Epithelial cell of proximal tubule (primary cell): ENCODE measurements at regions not wholly inside any gene's neighbourhood (a gene's known extent, or its start where the extent isn't known, plus 50 kb on each side); places are given as distances from the start of the nearest gene placed in this dataset.

ENCODE experiments used
- DNase-seq: peaks from one replicate; pipeline ENCODE4 v3.0.0-alpha.2; 2011; ENCODE audit warnings: low read depth
- H3K4me3 ChIP-seq: 2 replicates; pipeline ENCODE4 v1.5.1; 2011; ENCODE audit warnings: low read depth, mild to moderate bottlenecking, low read length
- CTCF ChIP-seq: conservative IDR thresholded peaks from 2 replicates; pipeline ENCODE4 v1.5.1; 2012; ENCODE audit warnings: low read depth, mild to moderate bottlenecking, low read length

GRCh38 chr15:29570121-29570947, 251.9 kb downstream of the TJP1 start:
- no peak for TF ChIP-seq CTCF
- H3K4me3 ChIP-seq = peak overlapping the region; percentile 54
- DNase-seq = no peak

- no peak for DNase-seq
- TF ChIP-seq CTCF = no peak
- peak overlapping the region; percentile 54 for H3K4me3 ChIP-seq
Observed at GRCh38 chr15:29569533-29570092, 252.7 kb downstream of the TJP1 start.

GRCh38 chr15:29568840-29569532, 253.3 kb downstream of the TJP1 start:
- H3K4me3 ChIP-seq = peak overlapping the region; percentile 54
- peak; percentile 64 for TF ChIP-seq CTCF
- DNase-seq = peak; percentile 52

GRCh38 chr15:29567336-29567735, 254.9 kb downstream of the TJP1 start:
- peak; percentile 2 for TF ChIP-seq CTCF
- no peak for DNase-seq

GRCh38 chr15:29566914-29567313, 255.4 kb downstream of the TJP1 start:
- H3K4me3 ChIP-seq = no peak overlapping the region
- peak; percentile 42 for TF ChIP-seq CTCF
- peak; percentile 76 for DNase-seq

More at GRCh38 chr15:29567336-29567735, 254.9 kb downstream of the TJP1 start:
- H3K4me3 ChIP-seq = no peak overlapping the region

GRCh38 chr15:29563112-29563511, 259.2 kb downstream of the TJP1 start:
- DNase-seq = no peak
- TF ChIP-seq CTCF = no peak
- H3K4me3 ChIP-seq = no peak overlapping the region
